ENCODE measurements at regions not wholly inside any gene's neighbourhood (a gene's known extent, or its start where the extent isn't known, plus 50 kb on each side); places are given as distances from the start of the nearest gene placed in this dataset.
"Not testable (repeated sequence)": the region's sequence is repeated elsewhere in the genome, so short reads cannot be mapped to it uniquely, and the experiment has no call there.

DNA sequence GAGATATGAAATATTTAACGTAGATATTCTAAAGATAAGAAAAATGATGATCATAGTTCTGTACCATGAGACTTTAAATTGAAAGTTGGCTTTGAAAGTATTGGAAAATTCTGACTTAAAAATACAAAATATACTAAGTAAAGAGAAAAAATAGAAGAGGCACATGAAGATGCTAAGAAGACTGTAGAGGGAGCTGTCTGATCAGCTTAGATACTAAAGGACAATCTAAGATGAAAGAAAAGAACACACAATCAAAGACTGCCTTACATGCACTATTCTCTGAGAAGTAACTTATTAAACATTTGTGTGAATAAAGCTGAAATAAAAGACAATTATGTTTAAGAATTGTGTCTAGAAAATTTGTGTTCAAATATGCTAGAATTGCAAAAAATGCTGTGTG is 55.1 kb downstream of the RBMXL2 start:
- peak; percentile 38 for DNase-seq (ENCODE audit: low spot score)

DNA sequence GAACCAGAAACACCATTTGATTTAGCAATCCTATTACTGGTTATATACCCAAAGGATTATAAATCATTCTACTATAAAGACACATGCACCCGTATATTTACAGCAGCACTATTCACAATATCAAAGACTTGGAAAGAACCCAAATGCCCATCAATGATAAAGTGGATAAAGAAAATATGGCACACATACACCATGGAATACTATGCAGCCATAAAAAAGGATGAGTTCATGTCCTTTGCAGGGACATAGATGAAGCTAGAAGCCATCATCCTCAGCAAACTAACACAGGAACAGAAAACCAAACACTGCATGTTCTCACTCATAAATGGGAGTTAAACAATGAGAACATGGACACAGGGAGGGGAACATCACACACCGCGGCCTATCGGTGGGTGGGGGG is 61.3 kb downstream of the RBMXL2 start:
- DNase-seq (ENCODE audit: low spot score) = not testable (repeated sequence)

DNA sequence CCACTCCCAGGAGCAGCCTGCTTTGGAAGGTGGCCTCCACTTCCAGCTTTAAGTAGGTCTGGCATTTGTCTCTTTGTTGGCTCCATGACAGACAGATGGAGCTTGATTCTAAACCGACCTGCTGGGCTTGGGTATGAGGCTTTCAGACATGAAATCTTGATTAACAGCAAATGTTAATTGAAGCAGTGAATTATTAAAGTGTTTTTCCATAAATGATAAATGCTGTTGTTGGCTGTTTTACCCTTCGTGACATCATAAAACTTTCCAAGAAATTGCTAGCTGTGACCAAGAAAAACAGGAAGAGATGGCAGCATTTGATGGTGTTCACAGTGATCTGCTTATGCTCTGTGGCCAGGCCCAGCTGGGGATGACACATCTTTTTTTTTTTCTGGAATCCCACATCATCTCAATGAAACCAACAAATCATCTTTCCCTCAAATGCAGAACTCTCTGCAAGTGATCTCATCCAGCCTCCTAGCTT is 66.1 kb downstream of the RBMXL2 start:
- no peak for DNase-seq (ENCODE audit: low spot score)

DNA sequence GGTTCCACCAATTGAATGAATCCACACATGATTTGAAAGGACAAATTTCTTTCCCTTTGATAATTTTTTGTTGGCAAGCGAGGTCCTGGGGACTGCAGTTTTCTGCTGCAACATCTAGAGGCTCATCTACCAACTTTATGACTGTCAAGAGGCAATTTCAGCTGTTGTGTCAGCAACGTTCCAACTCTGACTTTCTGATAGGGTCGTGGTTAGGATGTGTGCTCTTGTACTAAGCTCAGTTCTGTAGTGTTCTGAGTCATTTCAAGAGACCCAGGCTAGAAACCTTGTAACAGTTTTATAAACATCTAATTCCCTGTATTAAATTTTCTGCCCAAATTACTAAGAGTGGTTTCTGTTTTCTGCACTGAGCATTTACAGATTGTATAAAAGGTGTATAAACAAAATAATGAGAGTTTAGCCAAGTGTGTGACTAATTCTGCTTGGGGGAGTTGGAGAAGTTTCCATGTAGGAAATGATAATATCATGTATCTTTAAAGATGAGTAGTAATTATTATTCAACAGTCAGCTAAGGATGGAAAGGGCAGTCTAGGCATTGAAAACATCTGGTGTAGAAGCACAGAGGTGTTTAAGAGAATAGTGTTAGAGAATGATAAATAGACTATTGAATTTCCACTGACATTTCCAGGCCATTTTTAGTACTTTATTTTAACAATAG is 72.2 kb downstream of the RBMXL2 start:
- no peak for DNase-seq (ENCODE audit: low spot score)

DNA sequence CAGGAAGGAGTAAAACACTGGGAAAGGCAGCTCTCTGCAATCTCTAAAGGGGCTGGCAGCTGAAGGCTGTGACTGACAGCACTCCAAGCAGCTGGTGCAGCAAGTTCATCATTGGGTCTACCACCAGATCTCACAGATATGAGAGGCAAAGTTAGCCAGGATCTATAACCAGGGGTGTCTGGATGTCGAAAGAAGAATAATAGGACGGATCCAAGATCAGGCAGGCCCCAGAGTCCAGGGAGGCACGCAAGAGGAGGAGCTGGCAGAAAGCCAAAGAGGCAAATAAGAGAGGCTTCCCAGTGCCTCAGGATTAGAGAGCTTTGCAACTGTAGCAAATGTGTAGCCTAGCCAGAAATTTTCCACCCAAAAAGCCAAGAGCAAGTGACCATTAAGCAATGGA is 77.1 kb downstream of the RBMXL2 start:
- no peak for DNase-seq (ENCODE audit: low spot score)

DNA sequence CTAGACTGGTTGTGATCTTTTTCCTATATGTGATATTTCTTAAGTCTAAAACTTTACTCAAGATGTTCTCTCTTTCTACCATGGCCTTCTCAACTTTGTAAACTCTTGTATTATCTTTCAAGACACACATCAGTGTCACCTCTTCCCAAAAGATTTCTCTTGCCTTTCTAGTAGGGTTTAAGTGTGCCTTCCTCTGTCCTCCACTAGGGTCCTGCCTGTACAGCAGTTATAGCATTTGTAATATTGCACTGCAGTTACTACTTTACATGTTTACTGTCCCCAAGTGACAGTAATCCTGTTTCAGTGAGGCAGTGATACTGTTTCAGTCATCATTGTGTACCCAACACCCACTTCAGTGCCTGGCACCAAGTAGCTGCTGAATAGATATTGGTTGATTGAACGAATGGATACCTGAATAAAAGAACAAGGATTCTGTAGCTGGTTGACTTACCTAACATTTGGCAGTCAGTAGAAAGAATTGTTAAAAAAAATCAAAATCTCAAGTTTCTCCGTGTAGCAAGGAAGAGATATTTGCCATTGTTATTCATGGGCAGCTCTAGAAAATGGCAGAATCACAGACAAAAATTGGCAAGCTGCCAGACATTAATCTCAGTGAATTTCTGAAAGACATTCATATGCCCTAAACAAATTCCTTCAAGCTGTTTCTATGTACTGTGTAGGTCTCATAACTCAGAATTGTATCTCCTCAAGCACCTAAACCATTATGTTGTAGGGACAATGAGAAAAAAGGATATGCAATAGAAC is 79.4 kb downstream of the RBMXL2 start:
- DNase-seq (ENCODE audit: low spot score) = no peak

DNA sequence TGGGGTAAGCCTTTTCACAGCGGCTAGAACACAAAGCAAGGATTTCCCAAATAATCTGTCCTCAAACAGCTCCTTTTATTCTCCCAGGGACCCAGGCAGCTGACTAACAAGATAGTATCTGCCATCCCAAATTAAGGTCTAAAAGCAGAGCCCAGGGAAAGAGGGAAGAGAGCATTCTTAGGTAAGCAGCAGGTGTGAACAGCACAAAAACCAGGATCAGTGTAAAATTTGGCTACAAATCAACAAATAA is 79.9 kb downstream of the RBMXL2 start:
- DNase-seq (ENCODE audit: low spot score) = no peak

DNA sequence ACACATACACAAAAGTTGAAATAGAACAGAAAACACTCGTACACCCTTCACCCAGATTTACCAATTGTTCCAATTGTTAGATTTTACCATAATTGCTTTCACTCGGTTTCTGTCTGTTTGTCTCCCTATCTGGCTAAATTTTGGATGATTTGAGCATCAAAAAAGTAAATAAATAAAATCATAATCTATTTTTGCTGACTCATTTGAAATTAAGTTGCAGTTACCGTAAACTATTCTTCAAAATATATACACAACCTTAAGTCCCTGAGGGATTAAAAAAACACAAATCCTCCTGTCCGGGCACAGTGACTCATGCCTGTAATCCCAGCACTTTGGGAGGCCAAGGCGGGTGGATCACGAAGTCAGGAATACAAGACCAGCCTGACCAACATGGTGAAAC is 81.3 kb upstream of the SYT9 start:
- no peak for DNase-seq (ENCODE audit: low spot score)

DNA sequence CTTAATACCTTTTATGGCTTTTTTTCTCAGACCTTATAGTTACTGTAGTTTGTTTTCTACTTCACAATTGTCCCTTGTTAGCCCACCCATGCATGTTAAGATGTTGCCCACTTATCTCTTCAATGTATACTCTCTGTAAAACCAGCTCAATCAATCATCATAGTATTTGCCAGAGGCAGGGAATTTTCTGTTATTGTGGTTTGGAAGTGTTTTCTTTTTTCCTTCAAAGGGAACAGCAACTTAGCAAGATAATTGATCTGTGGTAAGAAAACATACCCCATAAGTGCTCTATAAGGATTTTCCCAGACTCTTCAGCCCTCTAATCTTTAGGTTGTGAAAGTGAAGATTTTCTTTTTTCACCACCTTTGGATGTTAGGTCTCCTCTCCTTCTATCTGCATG is 76.7 kb upstream of the SYT9 start:
- DNase-seq (ENCODE audit: low spot score) = no peak

DNA sequence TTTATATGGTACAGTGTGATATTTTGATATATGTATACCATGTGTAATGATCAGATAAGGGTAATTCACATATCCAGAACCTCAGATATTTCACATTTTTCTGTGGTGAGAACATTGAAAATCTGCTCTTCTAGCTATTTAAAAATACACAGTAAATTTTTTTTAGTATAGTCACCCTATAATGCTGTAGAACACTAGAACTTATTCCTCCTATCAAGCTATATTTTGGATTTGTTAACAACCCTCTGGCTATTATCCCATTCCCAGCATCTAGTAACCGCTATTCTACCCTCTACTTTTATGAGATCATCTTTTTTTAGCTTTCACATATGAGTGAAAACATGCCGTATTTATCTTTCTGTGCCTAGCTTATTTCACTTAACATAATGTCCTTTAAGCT is 65.5 kb upstream of the SYT9 start:
- DNase-seq (ENCODE audit: low spot score) = no peak

DNA sequence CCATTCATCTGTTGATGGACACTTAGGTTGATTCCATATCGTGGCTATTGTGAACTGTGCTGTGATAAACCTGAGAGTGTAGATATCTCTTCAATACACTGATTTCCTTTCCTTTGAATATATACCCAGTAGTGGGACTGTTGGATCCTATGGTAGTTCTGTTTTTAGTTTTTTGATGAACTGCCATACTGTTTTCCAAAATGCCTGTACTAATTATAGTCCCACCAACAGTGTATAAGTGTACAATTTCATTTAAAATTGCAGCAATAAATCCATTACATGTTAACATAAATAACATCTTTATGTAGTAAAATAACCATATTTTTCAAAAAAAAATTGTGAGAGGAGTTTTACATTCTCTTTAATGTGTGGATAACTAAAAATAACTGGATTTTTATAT is 65.0 kb upstream of the SYT9 start:
- no peak for DNase-seq (ENCODE audit: low spot score)

DNA sequence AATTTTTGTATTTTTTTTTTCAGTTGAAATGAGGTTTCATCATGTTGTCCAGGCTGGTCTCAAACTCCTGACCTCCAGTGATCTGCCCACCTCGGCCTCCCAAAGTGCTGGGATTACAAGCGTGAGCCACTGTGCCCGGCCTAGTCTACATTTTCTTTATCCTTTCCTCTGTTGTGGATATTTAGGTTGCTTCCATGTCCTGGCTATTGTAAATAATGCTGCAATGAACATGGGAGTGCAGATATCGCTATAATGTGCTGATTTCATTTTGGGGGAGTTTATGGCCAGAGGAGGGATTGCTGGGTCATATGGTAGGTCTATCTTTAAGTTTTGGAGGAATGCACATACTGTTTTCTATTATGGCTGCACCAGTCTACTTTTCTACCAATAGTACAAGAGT is 58.9 kb upstream of the SYT9 start:
- not testable (repeated sequence) for DNase-seq (ENCODE audit: low spot score)

DNA sequence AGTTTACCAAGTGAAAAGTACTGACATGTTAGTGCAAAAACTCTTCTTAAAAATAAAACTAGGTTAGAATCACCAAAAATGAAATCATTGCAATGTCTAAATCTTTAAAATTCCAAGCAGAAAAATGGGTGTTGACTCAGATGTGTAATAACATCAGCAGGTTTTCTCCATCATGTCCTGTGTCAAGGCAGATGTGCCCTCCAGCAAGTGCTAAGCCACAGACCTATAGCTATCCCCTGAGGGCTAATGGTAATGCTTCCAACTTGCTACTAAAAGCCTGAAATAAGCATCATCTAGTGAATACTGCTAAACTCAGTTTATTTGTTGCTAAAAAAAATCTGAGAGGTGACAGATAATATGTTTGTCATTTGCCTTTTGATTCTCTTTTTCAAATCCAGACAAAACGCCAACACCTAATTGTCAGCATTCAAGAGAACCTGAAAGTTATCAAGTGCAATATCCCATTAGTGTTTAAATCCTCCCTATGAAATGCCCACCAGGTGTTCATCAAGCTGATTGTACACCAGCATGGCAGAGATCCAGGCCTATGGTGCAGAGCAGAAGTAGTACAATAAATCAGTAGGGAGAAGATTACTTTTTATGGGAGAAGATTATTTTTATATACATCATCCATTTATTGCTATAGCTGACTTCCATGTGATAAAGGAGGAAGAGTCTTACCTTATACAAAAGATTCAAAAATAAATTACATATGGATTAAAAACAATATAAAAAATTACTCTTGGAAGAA is 55.1 kb upstream of the SYT9 start:
- no peak for DNase-seq (ENCODE audit: low spot score)

DNA sequence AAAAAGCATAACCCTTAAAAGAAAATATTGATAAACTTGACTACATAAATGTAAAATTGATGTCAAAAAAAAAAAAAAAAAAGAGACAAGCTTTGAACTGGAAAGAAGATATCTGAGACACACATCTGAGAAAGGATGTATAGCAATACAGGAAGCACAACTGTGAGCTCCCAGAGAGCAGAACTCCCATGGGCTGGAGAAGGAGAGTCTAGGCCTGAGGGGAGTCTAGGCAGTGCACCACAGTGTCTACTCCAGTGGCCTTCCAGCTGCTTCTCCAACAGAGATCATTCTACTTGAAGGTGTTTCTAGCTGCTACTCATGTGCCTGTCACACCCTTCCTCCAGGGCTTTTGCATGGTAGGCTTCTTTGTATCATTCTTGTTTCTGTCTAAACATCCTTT is 54.2 kb upstream of the SYT9 start:
- DNase-seq (ENCODE audit: low spot score) = no peak
